GM12892 (cell line): ENCODE measurements at regions not wholly inside any gene's neighbourhood (a gene's known extent, or its start where the extent isn't known, plus 50 kb on each side); places are given as distances from the start of the nearest gene placed in this dataset.

Experiments used
- POLR2A ChIP-seq: IDR thresholded peaks from 2 replicates; pipeline ENCODE4 v1.6.1; 2011; ENCODE audit warnings: low read depth, low read length, control low read depth
- POLR2AphosphoS5 ChIP-seq: IDR thresholded peaks from 2 replicates; pipeline ENCODE4 v1.6.1; 2011; ENCODE audit warnings: low read depth, low read length, control low read depth
- TAF1 ChIP-seq: IDR thresholded peaks from 2 replicates; pipeline ENCODE4 v1.6.1; 2011; ENCODE audit warnings: low read depth, mild to moderate bottlenecking, control low read depth, low read length, borderline replicate concordance

DNA sequence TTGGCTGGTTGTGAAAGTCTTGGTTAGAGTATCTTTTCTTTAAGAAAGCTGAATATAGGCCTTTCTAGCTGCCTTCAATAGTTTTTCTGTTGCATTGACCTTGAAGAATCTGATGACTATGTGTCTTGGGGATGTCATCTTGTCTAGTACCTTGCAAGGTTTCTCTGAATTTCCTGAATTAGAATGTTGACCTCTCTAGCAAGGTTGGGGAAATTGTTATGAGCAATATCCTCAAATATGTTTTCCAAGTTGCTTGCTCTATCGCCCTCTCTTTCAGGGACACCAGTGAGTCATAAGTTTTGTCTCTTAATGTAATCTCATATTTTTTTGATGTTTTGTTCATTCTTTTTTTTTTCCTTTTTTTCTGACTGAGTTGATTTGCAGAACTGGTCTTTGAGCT, 194.7 kb downstream of the RAB28 start:
- TF ChIP-seq POLR2A (no peak), POLR2AphosphoS5 (no peak), TAF1 (no peak)
